CD14-positive monocyte (primary cell): ENCODE measurements at regions not wholly inside any gene's neighbourhood (a gene's known extent, or its start where the extent isn't known, plus 50 kb on each side); places are given as distances from the start of the nearest gene placed in this dataset.
"Not testable (repeated sequence)": the region's sequence is repeated elsewhere in the genome, so short reads cannot be mapped to it uniquely, and the experiment has no call there.

Source experiments
- DNase-seq, 3 donors: peaks; one replicate each; pipeline ENCODE4 v3.0.0-alpha.2; 2011 to 2022
- H2AFZ ChIP-seq: 2 replicates; pipeline ENCODE4 v1.6.0; 2012; ENCODE audit warnings: mild to moderate bottlenecking, low read depth, low read length, inconsistent platforms; ENCODE audit not compliant: insufficient read depth, poor library complexity, severe bottlenecking
- H3K27ac ChIP-seq, 2 donors: 1 replicate in 1 of 2; 2 replicates in 1 of 2; pipeline ENCODE4 v1.5.1; 2012 to 2013; ENCODE audit warnings: low read length in 2 of 2, control low read depth in 1 of 2, inconsistent platforms in 1 of 2, low read depth in 1 of 2, mild to moderate bottlenecking in 1 of 2
- H3K27me3 ChIP-seq, 2 donors: one replicate each; pipeline versions ENCODE4 v1.6.0 to v1.6.1; 2011 to 2013; ENCODE audit warnings: low read length in 2 of 2; ENCODE audit not compliant: control insufficient read depth in 2 of 2, insufficient read depth in 2 of 2
- H3K36me3 ChIP-seq, 2 donors: replicated peaks in 1 of 2; 1 replicate in 1 of 2; 2 replicates in 1 of 2; pipeline versions ENCODE4 v1.5.1 to v1.6.1; 2012 to 2013; ENCODE audit warnings: low read length in 2 of 2, control low read depth in 1 of 2, inconsistent platforms in 1 of 2, mild to moderate bottlenecking in 1 of 2; ENCODE audit not compliant: insufficient read depth in 2 of 2, control insufficient read depth in 1 of 2
- H3K4me1 ChIP-seq, 2 donors: 1 replicate in 1 of 2; 2 replicates in 1 of 2; pipeline versions ENCODE4 v1.5.1 to v1.6.1; 2012 to 2013; ENCODE audit warnings: low read length in 2 of 2, control low read depth in 1 of 2, inconsistent platforms in 1 of 2, mild to moderate bottlenecking in 1 of 2, moderate library complexity in 1 of 2; ENCODE audit not compliant: insufficient read depth in 2 of 2, control insufficient read depth in 1 of 2
- H3K4me2 ChIP-seq: replicated peaks from 2 replicates; pipeline ENCODE3; 2012; ENCODE audit warnings: low read length, moderate library complexity, mild to moderate bottlenecking; ENCODE audit not compliant: poor library complexity, severe bottlenecking; ENCODE audit errors: extremely low read depth
- H3K4me3 ChIP-seq, 3 experiments: fragments of 200-600 bp in 1 of 3; sonication (generic) in 1 of 3; replicated peaks in 1 of 3; 1 replicate in 2 of 3; 2 replicates in 1 of 3; pipeline ENCODE4 v1.5.1; 2011 to 2013; ENCODE audit warnings: low read length in 3 of 3, mild to moderate bottlenecking in 3 of 3, control low read depth in 2 of 3, low read depth in 2 of 3, inconsistent platforms in 1 of 3, moderate library complexity in 1 of 3
- H3K79me2 ChIP-seq: 2 replicates; pipeline ENCODE4 v1.6.0; 2012; ENCODE audit warnings: mild to moderate bottlenecking, control low read depth, inconsistent platforms, low read length, moderate library complexity; ENCODE audit not compliant: insufficient read depth
- H3K9ac ChIP-seq: 2 replicates; pipeline ENCODE4 v1.6.0; 2017; ENCODE audit warnings: low read length, mild to moderate bottlenecking; ENCODE audit not compliant: insufficient read depth, poor library complexity, severe bottlenecking
- H3K9me3 ChIP-seq, 2 donors: replicated peaks in 1 of 2; 1 replicate in 1 of 2; 2 replicates in 1 of 2; pipeline versions ENCODE4 v1.5.1 to v1.6.1; 2012 to 2013; ENCODE audit warnings: low read length in 2 of 2, control low read depth in 1 of 2; ENCODE audit not compliant: control insufficient read depth in 1 of 2, insufficient read depth in 1 of 2
- H4K20me1 ChIP-seq: 2 replicates; pipeline ENCODE4 v1.6.0; 2012; ENCODE audit warnings: mild to moderate bottlenecking, low read length, control low read depth, moderate library complexity; ENCODE audit not compliant: insufficient read depth
- H3K27ac Mint-ChIP-seq, 7 donors: one replicate each; pipeline ENCODE4 v1.8.0; 2020; ENCODE audit warnings: mild to moderate bottlenecking in 7 of 7, mixed read lengths in 7 of 7, moderate library complexity in 6 of 7, inconsistent platforms in 2 of 7
- H3K27me3 Mint-ChIP-seq, 3 donors: one replicate each; pipeline ENCODE4 v1.8.0; 2021 to 2022; ENCODE audit warnings: low read depth in 3 of 3, mild to moderate bottlenecking in 3 of 3, mixed read lengths in 3 of 3, moderate library complexity in 3 of 3, inconsistent platforms in 1 of 3
- H3K36me3 Mint-ChIP-seq, 2 donors: one replicate each; pipeline ENCODE4 v1.8.0; 2020; ENCODE audit warnings: mixed read lengths in 2 of 2, inconsistent platforms in 1 of 2, mild to moderate bottlenecking in 1 of 2
- H3K4me1 Mint-ChIP-seq: one replicate; pipeline ENCODE4 v1.8.0; 2020; ENCODE audit warnings: mild to moderate bottlenecking, mixed read lengths
- H3K4me3 Mint-ChIP-seq, 2 donors: one replicate each; pipeline ENCODE4 v1.8.0; 2020; ENCODE audit warnings: mild to moderate bottlenecking in 2 of 2, mixed read lengths in 2 of 2, moderate library complexity in 1 of 2
- H3K9me3 Mint-ChIP-seq, 7 donors: one replicate each; pipeline ENCODE4 v1.8.0; 2020 to 2022; ENCODE audit warnings: mixed read lengths in 7 of 7, mild to moderate bottlenecking in 6 of 7, moderate library complexity in 6 of 7, inconsistent platforms in 2 of 7
- WGBS: methylation state at CpG from one replicate; pipeline ENCODE4 v1.1.5; 2013; ENCODE audit warnings: missing lambda C conversion rate; ENCODE audit not compliant: insufficient coverage; 5-methylcytosine and 5-hydroxymethylcytosine counted together
- intact Hi-C, 2 donors: fragments of 100-400 bp; cut with micrococcal nuclease; formaldehyde crosslinking; loops; one replicate each; pipeline versions ENCODE4 v1.15.0 to v1.15.1; 2023
- TF ChIP-seq, protein P1 (sequence below): fragments of 200-600 bp; IDR thresholded peaks from one replicate; pipeline ENCODE4 v1.8.0; 2022; ENCODE audit warnings: antibody characterized with exemption, mild to moderate bottlenecking

DNA sequence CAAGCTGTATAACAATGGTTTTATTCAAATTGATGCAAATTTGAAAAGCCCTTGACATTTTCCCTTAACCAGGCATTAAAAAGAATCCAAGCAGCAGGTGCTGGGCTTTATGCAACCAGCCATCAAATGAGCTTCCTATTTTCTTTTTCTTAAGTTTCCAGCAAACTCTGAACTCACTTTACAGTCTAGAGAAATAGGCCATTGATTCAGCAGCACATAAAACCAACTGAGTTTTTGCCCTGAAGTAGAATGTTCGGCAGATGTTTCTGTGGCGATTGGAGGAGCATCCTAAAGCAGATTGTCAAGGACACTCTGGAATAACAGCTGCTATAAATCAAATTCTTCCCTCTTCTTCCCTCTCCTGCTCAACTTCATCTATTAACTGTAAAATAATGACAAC is 582.8 kb upstream of the CPEB2 start:
- TF ChIP-seq, protein P1, sequence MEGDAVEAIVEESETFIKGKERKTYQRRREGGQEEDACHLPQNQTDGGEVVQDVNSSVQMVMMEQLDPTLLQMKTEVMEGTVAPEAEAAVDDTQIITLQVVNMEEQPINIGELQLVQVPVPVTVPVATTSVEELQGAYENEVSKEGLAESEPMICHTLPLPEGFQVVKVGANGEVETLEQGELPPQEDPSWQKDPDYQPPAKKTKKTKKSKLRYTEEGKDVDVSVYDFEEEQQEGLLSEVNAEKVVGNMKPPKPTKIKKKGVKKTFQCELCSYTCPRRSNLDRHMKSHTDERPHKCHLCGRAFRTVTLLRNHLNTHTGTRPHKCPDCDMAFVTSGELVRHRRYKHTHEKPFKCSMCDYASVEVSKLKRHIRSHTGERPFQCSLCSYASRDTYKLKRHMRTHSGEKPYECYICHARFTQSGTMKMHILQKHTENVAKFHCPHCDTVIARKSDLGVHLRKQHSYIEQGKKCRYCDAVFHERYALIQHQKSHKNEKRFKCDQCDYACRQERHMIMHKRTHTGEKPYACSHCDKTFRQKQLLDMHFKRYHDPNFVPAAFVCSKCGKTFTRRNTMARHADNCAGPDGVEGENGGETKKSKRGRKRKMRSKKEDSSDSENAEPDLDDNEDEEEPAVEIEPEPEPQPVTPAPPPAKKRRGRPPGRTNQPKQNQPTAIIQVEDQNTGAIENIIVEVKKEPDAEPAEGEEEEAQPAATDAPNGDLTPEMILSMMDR, result no peak
- Mint-ChIP-seq H3K36me3 (no peaks in the 10 kb centered on the region), H3K9me3 (peaks cover 2 to 13% (median 4%) of the 10 kb centered on the region in 7 donors), H3K27ac (no peak overlapping the region), H3K4me3 (no peak overlapping the region), H3K27me3 (peaks cover 0 to 3% (median 2%) of the 10 kb centered on the region in 3 donors), H3K4me1 (no peaks in the 10 kb centered on the region)
- H3K4me3 ChIP-seq, result no peak overlapping the region
- H3K9me3 ChIP-seq, result no peaks in the 10 kb centered on the region
- 100% methylated on average over 2 of the region's 2 CpGs for WGBS
- no peak overlapping the region for H3K4me2 ChIP-seq
- no peaks in the 10 kb centered on the region for H3K36me3 ChIP-seq
- no peaks in the 10 kb centered on the region for H3K79me2 ChIP-seq
- intact Hi-C loops, result no loop called here
- H3K4me1 ChIP-seq, result no peaks in the 10 kb centered on the region
- no peak overlapping the region for H3K27ac ChIP-seq
- no peak overlapping the region for H3K9ac ChIP-seq
- H3K27me3 ChIP-seq, result no peaks in the 10 kb centered on the region
- no peak overlapping the region for H2AFZ ChIP-seq
- DNase-seq, result no peak
- no peaks in the 10 kb centered on the region for H4K20me1 ChIP-seq

- H3K27ac Mint-ChIP-seq, H3K27ac ChIP-seq, H3K4me1 ChIP-seq, H3K79me2 ChIP-seq, H3K27me3 Mint-ChIP-seq, H3K4me3 ChIP-seq, H4K20me1 ChIP-seq, H3K36me3 Mint-ChIP-seq, H3K27me3 ChIP-seq, H3K9me3 ChIP-seq, H2AFZ ChIP-seq, H3K9ac ChIP-seq, H3K4me1 Mint-ChIP-seq, H3K36me3 ChIP-seq, H3K4me3 Mint-ChIP-seq, H3K4me2 ChIP-seq, DNase-seq, intact Hi-C loops: not testable (repeated sequence)
- WGBS, result 99% methylated on average over 13 of the region's 15 CpGs
- H3K9me3 Mint-ChIP-seq, result peaks cover 10 to 22% (median 14%) of the 10 kb centered on the region in 7 donors
Measured at GRCh38 chr4:14426297-14426696, 576.0 kb upstream of the CPEB2 start.
